COLO668 (cell line): ENCODE measurements at regions not wholly inside any gene's neighbourhood (a gene's known extent, or its start where the extent isn't known, plus 50 kb on each side); places are given as distances from the start of the nearest gene placed in this dataset.
"Not testable (repeated sequence)": the region's sequence is repeated elsewhere in the genome, so short reads cannot be mapped to it uniquely, and the experiment has no call there.

Experiments used
- DNase-seq: peaks from one replicate; lab custom pipeline; 2025; ENCODE audit not compliant: unreplicated experiment; lab: John Stamatoyannopoulos, UW

DNA sequence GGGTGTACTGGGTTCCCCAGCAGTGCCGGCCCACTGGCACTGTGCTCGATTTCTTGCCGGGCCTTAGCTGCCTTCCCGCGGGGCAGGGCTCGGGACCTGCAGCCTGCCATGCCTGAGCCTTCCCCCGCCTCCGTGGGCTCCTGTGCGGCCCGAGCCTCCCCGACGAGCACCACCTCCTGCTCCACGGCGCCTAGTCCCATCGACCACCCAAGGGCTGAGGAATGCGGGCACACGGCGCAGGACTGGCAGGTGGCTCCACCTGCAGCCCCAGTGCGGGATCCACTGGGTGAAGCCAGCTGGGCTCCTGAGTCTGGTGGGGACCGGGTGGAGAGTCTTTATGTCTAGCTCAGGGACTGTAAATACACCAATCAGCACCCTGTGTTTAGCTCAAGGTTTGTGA is 459.7 kb downstream of the POM121L12 start:
- DNase-seq, result not testable (repeated sequence)

DNA sequence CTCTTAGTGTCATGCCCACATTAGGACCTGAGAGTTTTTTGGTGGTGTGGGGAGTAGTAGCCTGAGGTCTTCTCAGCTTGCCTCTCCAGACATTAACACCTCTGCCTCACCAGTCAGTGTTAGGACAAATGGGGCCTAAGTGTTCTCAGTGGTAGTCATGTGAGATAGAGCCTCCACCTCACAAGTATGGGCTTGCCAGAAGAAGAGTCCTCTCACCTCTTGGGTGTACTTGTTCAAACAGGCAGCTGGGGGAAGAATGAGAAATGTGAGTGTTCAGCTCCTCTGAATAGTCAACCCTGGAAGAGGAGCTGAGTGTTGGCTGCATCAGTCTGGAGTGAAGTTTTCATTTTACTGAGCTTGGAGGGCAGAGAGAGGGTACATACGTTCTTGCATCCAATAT is 464.6 kb downstream of the POM121L12 start:
- DNase-seq, result no peak

DNA sequence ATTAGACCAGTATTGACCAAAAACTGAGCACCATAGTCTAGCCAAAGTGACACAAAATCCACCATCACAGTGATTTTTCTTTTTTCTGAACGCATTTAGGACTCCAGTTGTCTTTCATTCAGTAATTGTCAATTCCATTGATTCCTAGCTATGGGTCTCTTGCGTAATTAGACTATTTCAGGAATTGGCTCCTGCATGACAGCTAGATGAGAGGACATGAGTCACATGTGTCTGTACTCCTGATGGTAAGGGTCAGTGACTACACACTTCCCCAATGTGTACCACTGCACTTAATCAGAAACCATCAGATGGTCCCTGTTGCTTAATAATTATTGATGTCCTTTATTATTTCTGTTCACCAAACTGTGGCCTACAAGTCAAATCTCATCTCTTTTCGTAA is 469.5 kb downstream of the POM121L12 start:
- DNase-seq, result no peak

DNA sequence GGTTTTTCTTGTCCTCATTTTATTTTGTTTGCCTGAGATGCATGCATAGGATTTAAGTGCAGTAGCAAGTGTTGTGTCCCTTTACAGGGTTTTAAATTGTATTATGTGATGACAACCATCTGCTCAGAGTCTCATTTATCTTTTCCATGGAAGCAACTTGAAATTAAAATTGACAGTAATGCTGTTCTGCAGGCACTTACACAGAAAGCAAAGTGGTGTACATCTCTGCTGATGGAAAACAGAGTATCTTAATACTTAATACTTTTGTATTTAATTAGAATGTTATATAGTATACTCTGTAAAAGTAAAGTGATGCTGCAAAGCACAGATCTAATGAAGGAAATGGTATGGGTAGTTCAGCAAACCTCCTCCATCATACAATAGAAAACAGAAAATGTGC is 482.9 kb downstream of the POM121L12 start:
- no peak for DNase-seq

DNA sequence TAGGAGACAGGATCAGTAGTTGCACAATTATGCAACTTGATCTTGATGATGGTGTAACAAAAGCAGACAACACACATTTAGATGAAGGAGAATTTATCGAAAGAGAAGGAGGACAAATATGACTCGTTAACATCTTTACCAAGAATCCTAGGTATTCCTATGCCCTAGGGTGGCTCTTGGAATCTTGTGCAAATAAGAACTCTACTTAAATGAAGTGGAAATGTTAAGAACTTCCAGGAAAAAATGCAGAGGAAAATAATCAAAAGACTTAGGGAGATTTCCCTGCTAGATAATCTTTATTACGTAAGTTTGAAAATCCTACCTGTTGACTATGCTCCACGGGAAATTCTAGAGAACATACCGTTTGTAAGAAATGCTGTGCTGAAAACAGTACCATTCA is 485.4 kb downstream of the POM121L12 start:
- no peak for DNase-seq

DNA sequence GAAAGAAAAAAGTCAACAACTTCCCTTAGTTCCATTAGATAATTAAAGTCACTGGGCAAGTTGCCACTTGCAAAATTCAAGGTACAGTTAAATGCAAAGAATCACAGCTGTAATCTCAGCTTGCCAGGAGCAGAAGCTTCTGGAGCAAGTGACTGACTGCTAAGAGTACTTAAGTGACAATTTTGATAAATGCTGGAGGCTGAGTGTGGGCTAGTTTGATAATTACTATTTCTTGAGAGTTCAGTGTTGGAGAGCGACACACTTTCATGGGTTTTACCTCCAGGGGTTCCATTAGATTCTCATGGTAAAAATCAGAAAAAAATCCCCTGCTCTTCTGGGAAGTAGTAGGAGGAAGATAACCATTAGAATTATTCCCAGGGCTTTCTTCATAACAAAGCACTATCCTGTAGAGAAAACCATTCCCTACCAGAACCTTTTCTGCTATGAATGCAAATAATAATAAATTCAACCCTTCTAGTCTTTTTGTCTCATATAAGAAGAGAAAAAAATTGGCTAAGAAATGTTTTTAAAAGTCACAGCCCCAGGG is 486.3 kb downstream of the POM121L12 start:
- DNase-seq, result no peak

DNA sequence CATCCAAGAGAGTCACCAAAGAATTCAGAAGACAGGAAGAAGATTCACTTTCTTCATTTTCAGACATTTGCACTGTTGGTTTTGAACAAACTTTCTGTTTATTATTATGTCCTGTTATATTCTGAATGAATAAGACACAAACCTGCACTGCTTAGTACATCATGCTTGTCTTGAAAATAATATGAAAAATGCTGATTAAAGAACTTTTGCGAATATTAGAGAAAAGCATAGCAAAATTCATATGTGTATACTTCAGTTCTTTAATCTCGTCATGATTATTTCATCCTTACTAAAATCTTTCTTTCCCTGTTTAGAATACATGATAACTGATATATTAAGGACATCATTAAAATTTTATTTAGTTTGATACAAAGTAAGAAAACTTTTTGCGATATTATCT is 504.1 kb downstream of the POM121L12 start:
- DNase-seq, result no peak

DNA sequence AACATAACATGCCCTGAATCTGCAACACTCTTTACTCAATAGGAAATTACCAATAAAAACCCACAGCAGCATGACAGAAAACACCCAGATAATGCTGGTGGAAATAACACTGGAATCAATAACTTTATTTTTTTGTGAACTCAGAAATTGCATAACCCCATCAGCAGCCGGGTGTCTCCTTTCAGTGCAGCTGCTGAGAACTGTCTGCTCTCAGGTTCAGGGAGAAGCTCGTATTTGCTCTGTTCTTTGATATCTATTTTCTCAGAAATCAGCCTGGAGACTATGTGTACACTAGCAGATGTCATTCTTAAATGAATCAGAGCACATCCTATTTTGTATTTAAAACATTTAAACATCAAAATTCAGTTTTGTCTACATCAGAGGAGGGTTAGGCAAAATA is 506.0 kb downstream of the POM121L12 start:
- no peak for DNase-seq

DNA sequence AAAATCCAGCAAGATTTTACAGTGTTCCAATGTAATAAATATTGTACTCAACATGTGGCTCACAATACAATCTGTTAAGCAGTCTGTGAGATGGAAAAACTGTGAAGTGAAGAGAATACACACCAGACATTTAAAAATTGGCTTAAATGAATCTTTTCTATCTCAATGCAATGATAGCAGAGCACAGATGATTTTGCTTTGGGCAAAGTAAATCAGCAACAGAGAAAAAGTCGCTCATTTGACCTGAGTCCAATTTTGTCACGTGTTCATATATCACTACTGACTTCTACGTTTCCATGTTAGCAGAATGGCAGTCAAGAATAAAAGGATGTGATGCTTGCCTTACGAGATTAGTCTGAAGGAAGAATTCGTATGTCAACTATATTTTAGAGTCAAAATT is 506.7 kb downstream of the POM121L12 start:
- DNase-seq, result no peak
